ENCODE measurements at regions not wholly inside any gene's neighbourhood (a gene's known extent, or its start where the extent isn't known, plus 50 kb on each side); places are given as distances from the start of the nearest gene placed in this dataset.
"Not testable (repeated sequence)": the region's sequence is repeated elsewhere in the genome, so short reads cannot be mapped to it uniquely, and the experiment has no call there.

DNA sequence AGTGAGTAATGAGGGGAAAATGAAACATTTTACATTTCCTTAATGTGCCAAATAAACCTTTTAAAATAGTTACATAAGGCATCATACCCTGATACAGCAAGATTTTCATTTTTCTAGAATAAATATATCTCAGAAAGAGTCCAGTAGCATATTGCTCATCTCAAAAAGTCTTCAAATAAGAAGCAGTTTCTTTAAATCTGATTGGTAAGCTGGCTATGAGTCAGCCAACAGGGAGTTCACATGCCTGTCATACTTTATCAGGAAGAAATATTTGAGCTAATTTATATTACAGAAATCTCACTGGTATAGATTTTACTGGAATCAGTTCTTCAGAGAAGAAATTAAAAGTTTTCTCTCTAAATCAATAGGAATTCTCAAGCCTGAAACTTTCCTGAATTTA is 258.1 kb downstream of the C11orf87 start:
- TF ChIP-seq EZH2phosphoT487 (IDR thresholded peaks at IDR 0.05): no peak
- TF ChIP-seq EZH2 (IDR thresholded peaks at IDR 0.05): no peak
- TF ChIP-seq, protein P1, sequence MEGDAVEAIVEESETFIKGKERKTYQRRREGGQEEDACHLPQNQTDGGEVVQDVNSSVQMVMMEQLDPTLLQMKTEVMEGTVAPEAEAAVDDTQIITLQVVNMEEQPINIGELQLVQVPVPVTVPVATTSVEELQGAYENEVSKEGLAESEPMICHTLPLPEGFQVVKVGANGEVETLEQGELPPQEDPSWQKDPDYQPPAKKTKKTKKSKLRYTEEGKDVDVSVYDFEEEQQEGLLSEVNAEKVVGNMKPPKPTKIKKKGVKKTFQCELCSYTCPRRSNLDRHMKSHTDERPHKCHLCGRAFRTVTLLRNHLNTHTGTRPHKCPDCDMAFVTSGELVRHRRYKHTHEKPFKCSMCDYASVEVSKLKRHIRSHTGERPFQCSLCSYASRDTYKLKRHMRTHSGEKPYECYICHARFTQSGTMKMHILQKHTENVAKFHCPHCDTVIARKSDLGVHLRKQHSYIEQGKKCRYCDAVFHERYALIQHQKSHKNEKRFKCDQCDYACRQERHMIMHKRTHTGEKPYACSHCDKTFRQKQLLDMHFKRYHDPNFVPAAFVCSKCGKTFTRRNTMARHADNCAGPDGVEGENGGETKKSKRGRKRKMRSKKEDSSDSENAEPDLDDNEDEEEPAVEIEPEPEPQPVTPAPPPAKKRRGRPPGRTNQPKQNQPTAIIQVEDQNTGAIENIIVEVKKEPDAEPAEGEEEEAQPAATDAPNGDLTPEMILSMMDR (IDR thresholded peaks at IDR 0.05): no peak
- Histone ChIP-seq H4K20me1 (ENCODE audit: low read depth) (no peaks in the 10 kb centered on the region), H3K9ac (no peak overlapping the region), H3K4me3 (no peak overlapping the region), H3K4me1 (no peaks in the 10 kb centered on the region), H3K4me2 (no peak overlapping the region), H3K36me3 (no peaks in the 10 kb centered on the region), H3K9me3 (ENCODE audit: low read depth) (no peaks in the 10 kb centered on the region), H2AFZ (replicated peaks) (no peak overlapping the region), H3K27ac (no peak overlapping the region), H3F3A (ENCODE audit: low read depth) (no peaks in the 10 kb centered on the region), H3K27me3 (no peaks in the 10 kb centered on the region), H3K79me2 (ENCODE audit: low read depth) (no peaks in the 10 kb centered on the region)
- no peaks in the 10 kb centered on the region for H3K27me3 Mint-ChIP-seq (ENCODE audit: insufficient read depth, low read depth)
- DNase-seq (ENCODE audit: low spot score): no peak
- no peaks in the 10 kb centered on the region for H3K9me3 Mint-ChIP-seq
- H3K4me1 Mint-ChIP-seq: no peaks in the 10 kb centered on the region
- H3K4me3 Mint-ChIP-seq: no peak overlapping the region
- H3K36me3 Mint-ChIP-seq: no peaks in the 10 kb centered on the region
- no peak overlapping the region for H3K27ac Mint-ChIP-seq

DNA sequence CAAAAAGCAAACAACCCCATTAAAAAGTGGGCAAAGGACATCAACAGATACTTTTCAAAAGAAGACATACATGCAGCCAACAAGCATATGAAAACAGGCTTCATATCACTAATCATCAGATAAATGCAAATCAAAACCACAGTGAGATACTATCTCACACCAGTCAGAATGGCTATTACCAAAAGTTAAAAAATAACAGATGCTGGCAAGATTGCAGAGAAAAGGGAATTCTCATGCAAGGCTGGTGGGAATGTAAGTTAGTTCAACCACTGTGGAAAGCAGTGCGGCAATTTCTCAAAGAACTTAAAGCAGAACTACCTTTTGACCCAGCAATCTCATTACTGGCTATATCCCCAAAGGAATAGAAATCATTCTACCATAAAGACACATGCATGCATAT is 260.8 kb downstream of the C11orf87 start:
- H3K36me3 ChIP-seq; H3K4me1 ChIP-seq; H3K27me3 ChIP-seq; H3K36me3 Mint-ChIP-seq; H3K27me3 Mint-ChIP-seq (ENCODE audit: insufficient read depth, low read depth); H3K27ac ChIP-seq; H3K4me1 Mint-ChIP-seq; H3F3A ChIP-seq (ENCODE audit: low read depth); H3K9me3 Mint-ChIP-seq; H3K9me3 ChIP-seq (ENCODE audit: low read depth); H3K9ac ChIP-seq; DNase-seq (ENCODE audit: low spot score); H4K20me1 ChIP-seq (ENCODE audit: low read depth); H3K4me3 Mint-ChIP-seq; H3K27ac Mint-ChIP-seq; H3K79me2 ChIP-seq (ENCODE audit: low read depth); H3K4me3 ChIP-seq; H2AFZ ChIP-seq (replicated peaks); H3K4me2 ChIP-seq: not testable (repeated sequence)

DNA sequence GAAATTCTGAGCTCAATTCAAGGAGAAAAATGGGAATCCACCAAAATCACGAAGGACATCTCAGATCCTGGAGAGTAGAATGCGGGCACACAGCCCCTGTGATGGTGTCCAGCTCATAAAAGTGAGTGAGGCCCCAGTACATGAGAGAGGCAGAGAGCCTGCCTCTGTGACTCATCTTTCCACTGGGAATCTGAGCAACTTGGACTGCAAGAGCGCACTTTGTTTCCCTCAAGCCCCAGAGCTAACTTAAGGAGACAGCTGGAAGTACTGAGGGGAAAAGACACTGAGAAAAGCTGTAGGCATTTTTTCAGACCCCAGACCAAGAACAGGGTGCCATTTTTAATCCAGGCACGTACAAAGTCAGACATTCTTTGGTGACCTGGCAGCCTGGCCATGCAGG is 273.7 kb downstream of the C11orf87 start:
- Histone ChIP-seq H3K27me3 (no peaks in the 10 kb centered on the region), H3K79me2 (ENCODE audit: low read depth) (no peaks in the 10 kb centered on the region), H3K27ac (no peak overlapping the region), H2AFZ (replicated peaks) (no peak overlapping the region), H3K4me3 (no peak overlapping the region), H3K4me2 (no peak overlapping the region), H3K9ac (no peak overlapping the region), H3F3A (ENCODE audit: low read depth) (no peaks in the 10 kb centered on the region), H3K4me1 (no peaks in the 10 kb centered on the region), H4K20me1 (ENCODE audit: low read depth) (no peaks in the 10 kb centered on the region), H3K36me3 (no peaks in the 10 kb centered on the region), H3K9me3 (ENCODE audit: low read depth) (no peaks in the 10 kb centered on the region)
- Mint-ChIP-seq H3K36me3 (peaks cover 3% of the 10 kb centered on the region), H3K27ac (no peak overlapping the region), H3K4me1 (no peaks in the 10 kb centered on the region), H3K27me3 (ENCODE audit: insufficient read depth, low read depth) (peaks cover under 1% of the 10 kb centered on the region), H3K4me3 (no peak overlapping the region), H3K9me3 (peaks cover 46% of the 10 kb centered on the region)
- DNase-seq (ENCODE audit: low spot score): no peak
- no peak for TF ChIP-seq EZH2phosphoT487 (IDR thresholded peaks at IDR 0.05)
- no peak for TF ChIP-seq EZH2 (IDR thresholded peaks at IDR 0.05)
- TF ChIP-seq, protein P1 (IDR thresholded peaks at IDR 0.05): no peak

DNA sequence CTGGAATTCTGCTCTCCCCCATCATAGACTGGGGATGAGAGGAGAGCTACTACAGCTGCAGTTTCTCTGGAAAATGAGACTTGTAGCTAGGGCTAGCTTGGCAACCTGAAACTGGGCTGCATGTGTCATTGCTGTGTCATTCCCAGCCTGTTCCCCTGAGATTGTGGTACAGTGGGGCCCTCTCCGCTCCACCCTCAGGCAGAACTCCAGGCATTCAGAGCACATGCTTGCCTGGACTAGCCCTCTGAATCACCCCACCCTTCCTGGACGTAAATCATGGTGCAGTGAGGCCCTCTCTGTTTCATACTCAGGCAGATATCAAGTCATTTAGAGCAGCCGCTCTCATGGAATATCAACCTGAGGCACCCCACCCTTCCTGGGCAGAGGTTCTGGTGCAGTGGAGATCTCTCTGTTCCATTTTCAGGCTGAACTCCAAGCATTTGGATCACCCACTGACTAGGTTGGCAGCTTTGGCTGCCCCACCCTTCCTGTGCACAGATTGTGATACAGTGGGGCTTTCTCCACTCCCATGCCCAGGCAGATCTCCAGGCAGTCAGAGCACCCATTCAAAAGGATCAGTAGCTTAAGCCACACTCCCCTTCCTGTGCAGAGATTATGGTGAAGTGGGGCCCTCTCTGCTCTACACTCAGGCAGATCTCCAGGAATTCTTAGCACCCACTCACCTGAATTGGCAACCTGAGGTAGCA is 274.4 kb downstream of the C11orf87 start:
- Mint-ChIP-seq H3K4me3 (no peak overlapping the region), H3K27me3 (ENCODE audit: insufficient read depth, low read depth) (peaks cover 2% of the 10 kb centered on the region), H3K9me3 (peaks cover 47% of the 10 kb centered on the region), H3K36me3 (peaks cover 3% of the 10 kb centered on the region), H3K27ac (no peak overlapping the region), H3K4me1 (no peaks in the 10 kb centered on the region)
- Histone ChIP-seq H3K27me3 (no peaks in the 10 kb centered on the region), H3K4me3 (no peak overlapping the region), H3K9ac (no peak overlapping the region), H4K20me1 (ENCODE audit: low read depth) (no peaks in the 10 kb centered on the region), H3K79me2 (ENCODE audit: low read depth) (no peaks in the 10 kb centered on the region), H3F3A (ENCODE audit: low read depth) (no peaks in the 10 kb centered on the region), H2AFZ (replicated peaks) (no peak overlapping the region), H3K4me2 (no peak overlapping the region), H3K4me1 (no peaks in the 10 kb centered on the region), H3K27ac (no peak overlapping the region), H3K36me3 (no peaks in the 10 kb centered on the region), H3K9me3 (ENCODE audit: low read depth) (no peaks in the 10 kb centered on the region)
- DNase-seq (ENCODE audit: low spot score): no peak
- TF ChIP-seq, protein P1 (IDR thresholded peaks at IDR 0.05): no peak
- TF ChIP-seq EZH2phosphoT487 (IDR thresholded peaks at IDR 0.05) (no peak), EZH2 (IDR thresholded peaks at IDR 0.05) (no peak)
